HepG2 (cell line): ENCODE measurements at regions not wholly inside any gene's neighbourhood (a gene's known extent, or its start where the extent isn't known, plus 50 kb on each side); places are given as distances from the start of the nearest gene placed in this dataset.

Experiments used
- ATAC-seq: fragments of 200-7000 bp; cut with Tn5 transposase; 3 replicates; pipeline ENCODE4 v1.9.1; 2020; ENCODE audit warnings: mild to moderate bottlenecking, moderate library complexity
- BruUV-seq: library from RNA; stranded (reverse); fragments of 400-500 nt; replicated peaks from 2 replicates; lab custom pipeline; 2021; lab: Mats Ljungman, UMichigan
- CTCF ChIA-PET: fragments of 300-600 bp; formaldehyde crosslinking; extraction: SDS; loops from one replicate; lab custom pipeline; 2021; ENCODE audit warnings: low total read pairs, inconsistent platforms, low intra/inter-chr PET ratio; lab: Yijun Ruan, JAX
- POLR2A ChIA-PET: fragments of 350-600 bp; sonication (Branson Sonifier 250); formaldehyde crosslinking; loops from one replicate; lab custom pipeline; 2020; ENCODE audit warnings: antibody characterized with exemption, inconsistent platforms; lab: Yijun Ruan, JAX
- DNase-seq: peaks from one replicate; pipeline ENCODE4 v3.0.0-alpha.2; 2015; ENCODE audit warnings: low spot score
- FAIRE-seq: peaks from 3 replicates; lab custom pipeline; 2011; peaks lifted over from hg19 to GRCh38; lab: Jason Lieb, UNC
- H2AFZ ChIP-seq: one replicate; pipeline ENCODE4 v1.6.1; 2011; ENCODE audit warnings: low read length, inconsistent platforms
- H3K27ac ChIP-seq: fragments of 300-600 bp; 3 replicates; pipeline ENCODE4 v1.8.0; 2011; ENCODE audit warnings: mixed run types, mild to moderate bottlenecking, mixed read lengths, low read length, inconsistent platforms; ENCODE audit not compliant: insufficient read depth; ENCODE audit errors: extremely low read length
- H3K27me3 ChIP-seq, 2 experiments: fragments of 200-600 bp in 1 of 2; 2 replicates in 1 of 2; 3 replicates in 1 of 2; pipeline versions ENCODE4 v1.6.0 to v1.8.0; 2011; ENCODE audit warnings: low read length in 2 of 2, mild to moderate bottlenecking in 2 of 2, moderate library complexity in 2 of 2, inconsistent platforms in 1 of 2; ENCODE audit not compliant: insufficient read depth in 2 of 2, control insufficient read depth in 1 of 2
- H3K36me3 ChIP-seq, 2 experiments: fragments of 200-600 bp in 1 of 2; replicated peaks in 1 of 2; 2 replicates in 1 of 2; 3 replicates in 1 of 2; pipeline versions ENCODE4 v1.5.1 to v1.8.0; 2011; ENCODE audit warnings: low read length in 2 of 2, inconsistent platforms in 1 of 2; ENCODE audit not compliant: insufficient read depth in 2 of 2, control insufficient read depth in 1 of 2
- H3K4me1 ChIP-seq: 2 replicates; pipeline ENCODE4 v1.5.1; 2012; ENCODE audit warnings: low read length, inconsistent platforms; ENCODE audit not compliant: insufficient read depth
- H3K4me2 ChIP-seq: 2 replicates; pipeline ENCODE4 v1.6.0; 2011; ENCODE audit warnings: low read depth, low read length, inconsistent platforms
- H3K4me3 ChIP-seq, 3 experiments: fragments of 200-600 bp in 1 of 3; sonication (generic), shearing (Covaris generic) in 1 of 3; replicated peaks in 1 of 3; 2 replicates each; pipeline ENCODE4 v1.5.1; 2011 to 2016; ENCODE audit warnings: low read length in 3 of 3, inconsistent platforms in 2 of 3, low read depth in 2 of 3, mild to moderate bottlenecking in 2 of 3, control low read depth in 1 of 3, mixed read lengths in 1 of 3; ENCODE audit not compliant: insufficient read depth in 1 of 3
- H3K79me2 ChIP-seq: one replicate; pipeline ENCODE4 v1.6.1; 2011; ENCODE audit warnings: low read length, inconsistent platforms; ENCODE audit not compliant: insufficient read depth
- H3K9ac ChIP-seq: 2 replicates; pipeline ENCODE4 v1.6.0; 2011; ENCODE audit warnings: mild to moderate bottlenecking, low read depth, low read length, inconsistent platforms; ENCODE audit not compliant: insufficient read depth
- H3K9me3 ChIP-seq: 2 replicates; pipeline ENCODE4 v1.5.1; 2012; ENCODE audit warnings: mild to moderate bottlenecking, low read length
- H4K20me1 ChIP-seq: 2 replicates; pipeline ENCODE4 v1.6.0; 2011; ENCODE audit warnings: inconsistent platforms, mild to moderate bottlenecking, low read length, moderate library complexity; ENCODE audit not compliant: insufficient read depth
- CHD2 ChIP-seq: IDR thresholded peaks from 2 replicates; pipeline ENCODE4 v1.6.1; 2011; ENCODE audit warnings: low read depth, low read length, improper control_type of control experiment
- FLYWCH1 ChIP-seq: sonication (generic); formaldehyde crosslinking; IDR thresholded peaks from 2 replicates; pipeline ENCODE4 v1.8.1; 2023; ENCODE audit warnings: mild to moderate bottlenecking, missing genetic modification reagents
- FOXO1 ChIP-seq: sonication (generic); formaldehyde crosslinking; IDR thresholded peaks from 2 replicates; pipeline ENCODE4 v1.4.0; 2020; ENCODE audit warnings: missing genetic modification reagents
- IRF2 ChIP-seq: IDR thresholded peaks from 2 replicates; pipeline ENCODE4 v1.6.1; 2018; ENCODE audit warnings: missing genetic modification reagents, missing compliant biosample characterization
- JUND ChIP-seq: sonication (generic); formaldehyde crosslinking; IDR thresholded peaks from 2 replicates; pipeline ENCODE4 v1.8.0; 2022; ENCODE audit warnings: mild to moderate bottlenecking, missing genetic modification reagents
- MIER3 ChIP-seq: IDR thresholded peaks from 2 replicates; pipeline ENCODE4 v1.6.1; 2016; ENCODE audit warnings: missing compliant biosample characterization, borderline replicate concordance
- PPARG ChIP-seq: conservative IDR thresholded peaks from 2 replicates; pipeline ENCODE4 v1.6.1; 2016; ENCODE audit warnings: missing biosample characterization, missing genetic modification reagents
- RBM22 ChIP-seq: fragments of 200-400 bp; formaldehyde crosslinking; optimal IDR thresholded peaks from 2 replicates; pipeline ENCODE3; 2017; ENCODE audit warnings: mild to moderate bottlenecking, low read length, moderate library complexity
- ZBTB21 ChIP-seq: sonication (generic); formaldehyde crosslinking; IDR thresholded peaks from 2 replicates; pipeline ENCODE4 v1.4.0; 2020; ENCODE audit warnings: missing genetic modification reagents
- ZIK1 ChIP-seq: sonication (generic); formaldehyde crosslinking; IDR thresholded peaks from 2 replicates; pipeline ENCODE4 v1.5.0; 2020; ENCODE audit warnings: mild to moderate bottlenecking, low read depth, missing genetic modification reagents, borderline replicate concordance
- ZNF143 ChIP-seq: sonication (generic); formaldehyde crosslinking; IDR thresholded peaks from 2 replicates; pipeline ENCODE4 v1.4.0; 2020; ENCODE audit warnings: missing genetic modification reagents
- ZNF251 ChIP-seq: sonication (generic); formaldehyde crosslinking; IDR thresholded peaks from 2 replicates; pipeline ENCODE4 v1.9.0; 2021; ENCODE audit warnings: mild to moderate bottlenecking, missing genetic modification reagents
- ZNF33A ChIP-seq: sonication (generic); formaldehyde crosslinking; IDR thresholded peaks from 2 replicates; pipeline ENCODE4 v1.5.1; 2020; ENCODE audit warnings: missing genetic modification reagents, mild to moderate bottlenecking, moderate library complexity, borderline replicate concordance
- ZNF441 ChIP-seq: sonication (generic); formaldehyde crosslinking; IDR thresholded peaks from 2 replicates; pipeline ENCODE4 v1.7.0; 2021; ENCODE audit warnings: missing genetic modification reagents, borderline replicate concordance
- ZNF543 ChIP-seq: sonication (generic); formaldehyde crosslinking; IDR thresholded peaks from 2 replicates; pipeline ENCODE4 v1.4.0; 2020; ENCODE audit warnings: mild to moderate bottlenecking, missing genetic modification reagents
- ZNF562 ChIP-seq: sonication (generic); formaldehyde crosslinking; IDR thresholded peaks from 2 replicates; pipeline ENCODE4 v1.8.0; 2022; ENCODE audit warnings: missing genetic modification reagents, borderline replicate concordance
- ZNF652 ChIP-seq: IDR thresholded peaks from 2 replicates; pipeline ENCODE4 v1.6.1; 2016; ENCODE audit warnings: low read depth, borderline replicate concordance
- ZNF790 ChIP-seq: sonication (generic); formaldehyde crosslinking; IDR thresholded peaks from 2 replicates; pipeline ENCODE4 v1.8.0; 2022; ENCODE audit warnings: missing genetic modification reagents, mild to moderate bottlenecking, borderline replicate concordance
- WGBS: methylation state at CpG from one replicate; pipeline ENCODE4 v1.1.6; 2017; ENCODE audit warnings: low lambda C conversion rate; 5-methylcytosine and 5-hydroxymethylcytosine counted together
- in situ Hi-C: cut with HindIII; loops from 2 replicates; pipeline ENCODE4 v1.10.0; 2017; ENCODE audit warnings: low pct_unique_long_range_greater_than_20kb; ENCODE audit not compliant: extremely low pct_ligation_motif_present
- intact Hi-C: fragments of 100-400 bp; cut with micrococcal nuclease; formaldehyde crosslinking; loops from one replicate; pipeline ENCODE4 v1.10.0; 2022; ENCODE audit not compliant: unreplicated experiment
- TF ChIP-seq, protein P1 (sequence below): sonication (generic); formaldehyde crosslinking; IDR thresholded peaks from 2 replicates; pipeline ENCODE4 v1.4.0; 2020; ENCODE audit warnings: mild to moderate bottlenecking, missing genetic modification reagents
- TF ChIP-seq, protein P2 (sequence below): IDR thresholded peaks from 2 replicates; pipeline ENCODE4 v1.6.1; 2016; ENCODE audit warnings: low read depth, control low read depth

DNA sequence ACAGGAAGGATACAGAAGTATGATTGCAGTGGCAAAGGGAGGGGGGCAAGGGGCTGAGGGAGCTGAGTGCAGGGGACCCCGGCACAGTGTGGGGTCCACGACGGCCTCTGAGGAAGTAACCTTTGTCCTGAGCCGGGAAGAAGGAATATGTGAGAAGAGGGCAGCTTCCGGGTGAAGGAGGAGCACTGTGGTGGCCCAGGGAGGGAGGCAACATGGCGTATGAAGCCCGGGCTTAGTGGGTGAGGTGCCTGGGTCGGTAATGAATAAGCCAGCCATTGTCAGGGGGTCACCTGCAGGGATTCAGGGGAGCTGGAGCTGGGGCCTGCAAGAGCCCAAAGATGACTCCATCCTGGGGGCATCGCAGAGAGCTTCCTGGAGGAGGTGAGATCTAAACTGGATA, 200.4 kb downstream of the FOXD2 start:
- Histone ChIP-seq H3K36me3 (no peaks in the 10 kb centered on the region), H3K79me2 (no peaks in the 10 kb centered on the region), H4K20me1 (peaks cover 3% of the 10 kb centered on the region; the same call in 1 of the 2 replicates), H3K9me3 (no peaks in the 10 kb centered on the region), H3K27me3 (peaks cover 2 to 19% of the 10 kb centered on the region in 2 experiments; a peak in 3 of 5 replicates), H3K4me2 (no peak overlapping the region)
- BruUV-seq: no TSS peak
- ATAC-seq: no peak
- intact Hi-C loops: no loop called here
- TF ChIP-seq ZNF251 (CRISPR knock-in tag) (no peak), PPARG (CRISPR knock-in tag) (no peak), CHD2 (no peak), IRF2 (no peak)
- TF ChIP-seq, protein P1, sequence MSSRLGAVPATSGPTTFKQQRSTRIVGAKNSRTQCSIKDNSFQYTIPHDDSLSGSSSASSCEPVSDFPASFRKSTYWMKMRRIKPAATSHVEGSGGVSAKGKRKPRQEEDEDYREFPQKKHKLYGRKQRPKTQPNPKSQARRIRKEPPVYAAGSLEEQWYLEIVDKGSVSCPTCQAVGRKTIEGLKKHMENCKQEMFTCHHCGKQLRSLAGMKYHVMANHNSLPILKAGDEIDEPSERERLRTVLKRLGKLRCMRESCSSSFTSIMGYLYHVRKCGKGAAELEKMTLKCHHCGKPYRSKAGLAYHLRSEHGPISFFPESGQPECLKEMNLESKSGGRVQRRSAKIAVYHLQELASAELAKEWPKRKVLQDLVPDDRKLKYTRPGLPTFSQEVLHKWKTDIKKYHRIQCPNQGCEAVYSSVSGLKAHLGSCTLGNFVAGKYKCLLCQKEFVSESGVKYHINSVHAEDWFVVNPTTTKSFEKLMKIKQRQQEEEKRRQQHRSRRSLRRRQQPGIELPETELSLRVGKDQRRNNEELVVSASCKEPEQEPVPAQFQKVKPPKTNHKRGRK: no peak
- TF ChIP-seq, all 625 proteins: peak for 0
- CTCF ChIA-PET: no interaction called here
- WGBS: 15% methylated on average over 9 of the region's 9 CpGs
- no peaks in the 10 kb centered on the region for H3K4me1 ChIP-seq
- POLR2A ChIA-PET: no interaction called here
- no peak overlapping the region for H3K4me3 ChIP-seq
- H2AFZ ChIP-seq: no peak overlapping the region
- no peak for FAIRE-seq
- in situ Hi-C loops: no loop called here
- DNase-seq: no peak
- H3K9ac ChIP-seq: no peak overlapping the region
- no peak overlapping the region for H3K27ac ChIP-seq

DNA sequence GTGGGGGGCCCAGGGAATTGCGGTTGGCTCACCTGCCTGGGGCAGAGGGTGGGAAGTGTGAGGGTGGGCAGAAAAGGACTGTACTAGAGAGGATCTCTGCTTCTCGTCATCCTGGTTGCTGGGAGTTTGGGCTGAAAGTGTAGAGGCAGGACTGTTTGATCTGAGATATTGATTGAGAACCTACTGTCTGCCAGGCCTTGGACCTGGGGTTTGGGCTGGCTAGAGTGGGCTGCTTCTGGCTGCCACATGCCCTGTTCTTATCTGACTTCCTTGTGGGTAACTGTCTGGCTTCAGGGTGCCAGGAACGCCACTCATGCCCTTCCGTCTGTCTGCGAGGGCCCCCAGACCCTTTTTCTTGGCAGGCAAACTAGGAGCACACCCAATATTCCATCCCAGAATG, 200.9 kb downstream of the FOXD2 start:
- POLR2A ChIA-PET: no interaction called here
- TF ChIP-seq ZIK1 (CRISPR knock-in tag) (no peak), MIER3 (no peak), ZNF652 (CRISPR knock-in tag) (no peak), ZNF441 (CRISPR knock-in tag) (no peak), ZNF143 (CRISPR knock-in tag) (no peak), FLYWCH1 (no peak), ZNF33A (CRISPR knock-in tag) (no peak), ZNF543 (CRISPR knock-in tag) (no peak), ZNF790 (CRISPR knock-in tag) (no peak), RBM22 (no peak), ZNF562 (CRISPR knock-in tag) (no peak), JUND (CRISPR knock-in tag) (no peak), ZBTB21 (no peak), FOXO1 (CRISPR knock-in tag) (no peak)
- TF ChIP-seq, protein P2, sequence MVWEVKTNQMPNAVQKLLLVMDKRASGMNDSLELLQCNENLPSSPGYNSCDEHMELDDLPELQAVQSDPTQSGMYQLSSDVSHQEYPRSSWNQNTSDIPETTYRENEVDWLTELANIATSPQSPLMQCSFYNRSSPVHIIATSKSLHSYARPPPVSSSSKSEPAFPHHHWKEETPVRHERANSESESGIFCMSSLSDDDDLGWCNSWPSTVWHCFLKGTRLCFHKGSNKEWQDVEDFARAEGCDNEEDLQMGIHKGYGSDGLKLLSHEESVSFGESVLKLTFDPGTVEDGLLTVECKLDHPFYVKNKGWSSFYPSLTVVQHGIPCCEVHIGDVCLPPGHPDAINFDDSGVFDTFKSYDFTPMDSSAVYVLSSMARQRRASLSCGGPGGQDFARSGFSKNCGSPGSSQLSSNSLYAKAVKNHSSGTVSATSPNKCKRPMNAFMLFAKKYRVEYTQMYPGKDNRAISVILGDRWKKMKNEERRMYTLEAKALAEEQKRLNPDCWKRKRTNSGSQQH (CRISPR knock-in tag): no peak

More for the DNA sequence above, 200.9 kb downstream of the FOXD2 start:
- in situ Hi-C loops (no loop called here), intact Hi-C loops (no loop called here)
- DNase-seq (no peak), FAIRE-seq (no peak), ATAC-seq (no peak)
- no peak overlapping the region for H3K27ac ChIP-seq
- WGBS: 24% methylated on average over 5 of the region's 5 CpGs
- no peak overlapping the region for H2AFZ ChIP-seq
- CTCF ChIA-PET: no interaction called here
- peaks cover 2 to 23% of the 10 kb centered on the region in 2 experiments; a peak in 3 of 5 replicates for H3K27me3 ChIP-seq
- H3K9ac ChIP-seq: no peak overlapping the region
- H4K20me1 ChIP-seq: peaks cover 3% of the 10 kb centered on the region; the same call in 1 of the 2 replicates
- H3K79me2 ChIP-seq: no peaks in the 10 kb centered on the region
- BruUV-seq: no TSS peak
- no peaks in the 10 kb centered on the region for H3K9me3 ChIP-seq
- no peaks in the 10 kb centered on the region for H3K36me3 ChIP-seq
- H3K4me3 ChIP-seq: no peak overlapping the region
- no peaks in the 10 kb centered on the region for H3K4me1 ChIP-seq
- H3K4me2 ChIP-seq: no peak overlapping the region
